ENCODE measurements at regions not wholly inside any gene's neighbourhood (a gene's known extent, or its start where the extent isn't known, plus 50 kb on each side); places are given as distances from the start of the nearest gene placed in this dataset.

DNA sequence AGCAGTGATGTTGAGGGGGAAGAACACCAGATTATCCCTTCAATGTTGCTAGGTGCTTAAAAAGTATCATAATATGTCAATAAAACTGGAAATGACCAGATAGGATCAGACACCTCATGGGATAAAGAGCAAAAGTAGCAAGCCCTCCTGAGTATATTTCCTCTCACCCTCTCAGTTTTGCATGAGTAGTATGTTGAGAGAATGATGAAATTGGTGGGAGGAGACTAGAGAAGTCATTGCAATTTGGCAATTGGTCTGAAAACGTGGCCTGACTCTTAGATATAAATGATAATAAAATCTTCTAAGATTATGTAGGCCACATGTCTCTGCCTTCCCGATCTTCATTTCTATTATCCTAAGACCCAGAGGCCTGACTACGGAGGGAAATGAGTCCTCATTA lies 151.2 kb upstream of the ARRDC3 start:
- no peaks in the 10 kb centered on the region for H3K27me3 ChIP-seq (ENCODE audit: control insufficient read depth, insufficient read depth, low read length)
- no peaks in the 10 kb centered on the region for H3K4me1 ChIP-seq (ENCODE audit: control insufficient read depth in 2 of 3, insufficient read depth in 2 of 3, low read depth in 1 of 3, low read length in 3 of 3)
- H3K9me3 ChIP-seq (ENCODE audit: control insufficient read depth in 2 of 3, insufficient read depth in 1 of 3, low read length in 3 of 3), result no peaks in the 10 kb centered on the region
- no peak overlapping the region for H3K4me3 ChIP-seq (ENCODE audit: low read length in 3 of 3)
- DNase-seq (no peak), FAIRE-seq (no peak)
- no peaks in the 10 kb centered on the region for H3K36me3 ChIP-seq (ENCODE audit: control insufficient read depth in 2 of 3, insufficient read depth in 3 of 3, low read length in 3 of 3)
- H3K27ac ChIP-seq (ENCODE audit: low read depth in 2 of 2, low read length in 2 of 2), result no peak overlapping the region
- H3K9ac ChIP-seq (ENCODE audit: low read length in 3 of 3), result no peak overlapping the region
- intact Hi-C loops (cut with DNase I), result no loop called here
- TF ChIP-seq CTCF (IDR thresholded peaks at IDR 0.05; ENCODE audit: borderline replicate concordance, extremely low read depth, insufficient read depth), result no peak

DNA sequence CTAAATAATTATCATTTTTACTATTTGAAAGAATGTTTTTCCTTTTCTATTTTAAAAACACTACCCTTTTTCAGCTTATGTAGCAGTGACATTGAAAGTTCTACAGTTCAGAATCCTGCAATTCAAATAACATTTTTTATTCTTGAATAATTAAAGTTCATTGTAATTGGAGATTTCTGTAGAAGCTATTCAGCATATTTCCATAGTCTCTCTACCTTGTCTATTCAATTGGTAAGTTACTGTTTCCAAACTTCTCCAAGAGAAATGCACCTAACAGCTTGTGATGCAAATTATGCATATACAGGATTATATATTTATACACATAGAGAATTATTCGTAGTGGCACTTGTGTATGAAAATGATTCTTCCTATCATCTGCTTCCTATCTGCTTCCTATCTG lies 149.7 kb upstream of the ARRDC3 start:
- Histone ChIP-seq H3K36me3 (ENCODE audit: control insufficient read depth in 2 of 3, insufficient read depth in 3 of 3, low read length in 3 of 3) (no peaks in the 10 kb centered on the region), H3K27ac (ENCODE audit: low read depth in 2 of 2, low read length in 2 of 2) (no peak overlapping the region), H3K9me3 (ENCODE audit: control insufficient read depth in 2 of 3, insufficient read depth in 1 of 3, low read length in 3 of 3) (no peaks in the 10 kb centered on the region), H3K9ac (ENCODE audit: low read length in 3 of 3) (no peak overlapping the region), H3K4me1 (ENCODE audit: control insufficient read depth in 2 of 3, insufficient read depth in 2 of 3, low read depth in 1 of 3, low read length in 3 of 3) (no peaks in the 10 kb centered on the region), H3K27me3 (ENCODE audit: control insufficient read depth, insufficient read depth, low read length) (no peaks in the 10 kb centered on the region), H3K4me3 (ENCODE audit: low read length in 3 of 3) (no peak overlapping the region)
- intact Hi-C loops (cut with DNase I), result no loop called here
- no peak for TF ChIP-seq CTCF (IDR thresholded peaks at IDR 0.05; ENCODE audit: borderline replicate concordance, extremely low read depth, insufficient read depth)
- DNase-seq (no peak), FAIRE-seq (no peak)

DNA sequence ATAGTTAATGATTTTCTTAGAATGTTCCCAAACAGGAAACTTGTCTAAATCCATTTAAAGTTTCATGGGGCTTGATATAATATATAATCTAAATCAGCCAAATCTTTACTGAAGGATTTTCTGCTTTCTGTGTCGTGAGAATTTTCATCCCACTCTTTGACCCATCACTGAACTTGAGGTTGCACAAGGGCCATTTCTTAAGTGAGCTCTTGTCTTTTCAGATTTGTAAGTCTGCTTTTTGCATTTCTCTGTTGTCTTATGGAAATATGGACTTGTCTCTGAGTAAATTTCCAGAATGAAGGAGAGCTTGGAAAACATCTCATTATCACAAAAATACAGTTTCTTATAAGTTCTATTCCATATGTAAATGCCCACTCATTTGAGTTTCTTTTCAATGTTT lies 149.2 kb upstream of the ARRDC3 start:
- FAIRE-seq, result no peak

More for the DNA sequence above, 149.2 kb upstream of the ARRDC3 start:
- Histone ChIP-seq H3K36me3 (ENCODE audit: control insufficient read depth in 2 of 3, insufficient read depth in 3 of 3, low read length in 3 of 3) (no peaks in the 10 kb centered on the region), H3K27ac (ENCODE audit: low read depth in 2 of 2, low read length in 2 of 2) (no peak overlapping the region), H3K4me1 (ENCODE audit: control insufficient read depth in 2 of 3, insufficient read depth in 2 of 3, low read depth in 1 of 3, low read length in 3 of 3) (no peaks in the 10 kb centered on the region), H3K9ac (ENCODE audit: low read length in 3 of 3) (no peak overlapping the region), H3K9me3 (ENCODE audit: control insufficient read depth in 2 of 3, insufficient read depth in 1 of 3, low read length in 3 of 3) (no peaks in the 10 kb centered on the region), H3K4me3 (ENCODE audit: low read length in 3 of 3) (no peak overlapping the region), H3K27me3 (ENCODE audit: control insufficient read depth, insufficient read depth, low read length) (no peaks in the 10 kb centered on the region)
- DNase-seq, result no peak
- intact Hi-C loops (cut with DNase I), result no loop called here
- no peak for TF ChIP-seq CTCF (IDR thresholded peaks at IDR 0.05; ENCODE audit: borderline replicate concordance, extremely low read depth, insufficient read depth)
